SK-N-MC (cell line): ENCODE measurements at regions not wholly inside any gene's neighbourhood (a gene's known extent, or its start where the extent isn't known, plus 50 kb on each side); places are given as distances from the start of the nearest gene placed in this dataset.
"Not testable (repeated sequence)": the region's sequence is repeated elsewhere in the genome, so short reads cannot be mapped to it uniquely, and the experiment has no call there.

Source experiments
- EZH2 ChIP-seq: fragments of 200-600 bp; sonication (generic); IDR thresholded peaks from one replicate; pipeline ENCODE4 v1.6.1; 2017; ENCODE audit warnings: antibody characterized with exemption
- FOXP2 ChIP-seq: optimal IDR thresholded peaks from 2 replicates; pipeline ENCODE3; 2011; ENCODE audit warnings: mild to moderate bottlenecking, moderate library complexity; ENCODE audit not compliant: insufficient read depth; ENCODE audit errors: extremely low read length, control extremely low read depth
- POLR2AphosphoS5 ChIP-seq: IDR thresholded peaks from 2 replicates; pipeline ENCODE4 v1.6.1; 2012; ENCODE audit warnings: mild to moderate bottlenecking, low read depth, low read length, borderline replicate concordance

DNA sequence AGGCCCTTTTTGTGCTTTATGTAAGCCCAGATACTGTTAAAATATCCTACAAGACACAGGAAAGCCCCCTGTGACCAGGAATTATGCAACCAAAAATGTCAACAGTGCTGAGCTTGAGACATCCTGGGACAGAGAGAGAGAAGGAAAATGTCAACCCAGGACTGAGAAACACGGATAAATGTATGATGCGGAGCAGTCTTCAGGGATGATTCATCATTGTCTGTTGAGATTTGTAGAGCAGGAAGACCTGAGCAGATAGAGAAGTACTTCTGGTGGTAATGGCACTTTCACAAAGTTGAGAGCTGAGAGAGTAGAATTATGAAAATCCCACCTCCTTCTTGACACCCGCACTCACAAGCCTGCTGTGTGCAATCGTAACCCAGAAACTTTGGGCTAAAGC is 330.1 kb upstream of the FRG1 start:
- not testable (repeated sequence) for TF ChIP-seq EZH2, POLR2AphosphoS5, FOXP2
